Stomach (tissue), 8 donors: ENCODE measurements at regions not wholly inside any gene's neighbourhood (a gene's known extent, or its start where the extent isn't known, plus 50 kb on each side); places are given as distances from the start of the nearest gene placed in this dataset.

Experiments
- DNase-seq, 2 donors: peaks; one replicate each; pipeline versions ENCODE4 v3.0.0 to v3.0.0-alpha.2; 2013 to 2019
- H3K27ac ChIP-seq, 5 donors: fragments of 200-600 bp in 4 of 5; sonication (generic) in 4 of 5; one replicate each; pipeline ENCODE4 v1.5.1; 2013 to 2019; ENCODE audit warnings: mild to moderate bottlenecking in 1 of 5, moderate library complexity in 1 of 5
- H3K27me3 ChIP-seq, 3 donors: fragments of 200-600 bp; sonication (generic); one replicate each; pipeline ENCODE4 v1.5.1; 2017 to 2019; ENCODE audit warnings: mixed run types in 1 of 3
- H3K36me3 ChIP-seq, 4 donors: fragments of 200-600 bp; sonication (generic); 1 replicate in 3 of 4; 2 replicates in 1 of 4; pipeline ENCODE4 v1.5.1; 2016 to 2019
- H3K4me1 ChIP-seq, 4 donors: fragments of 200-600 bp; sonication (generic); one replicate each; pipeline ENCODE4 v1.5.1; 2016 to 2019
- H3K4me3 ChIP-seq, 4 donors: fragments of 200-600 bp; sonication (generic) in 3 of 4; one replicate each; pipeline ENCODE4 v1.5.1; 2016 to 2019; ENCODE audit warnings: mild to moderate bottlenecking in 1 of 4
- H3K9me3 ChIP-seq, 4 donors: fragments of 200-600 bp; sonication (generic); one replicate each; pipeline ENCODE4 v1.5.1; 2016 to 2019
- EP300 ChIP-seq: sonication (generic); formaldehyde crosslinking; IDR thresholded peaks from one replicate; pipeline ENCODE4 v1.6.1; 2017; ENCODE audit warnings: antibody characterized with exemption
- POLR2A ChIP-seq, 4 donors: fragments of 450-650 bp; IDR thresholded peaks; one replicate each; pipeline ENCODE4 v1.6.1; 2016; ENCODE audit warnings: antibody characterized with exemption in 4 of 4, control low read depth in 2 of 4, mild to moderate bottlenecking in 1 of 4, moderate library complexity in 1 of 4
- POLR2AphosphoS5 ChIP-seq, 3 donors: sonication (generic); formaldehyde crosslinking; IDR thresholded peaks; one replicate each; pipeline ENCODE4 v1.6.1; 2016; ENCODE audit warnings: antibody characterized with exemption in 3 of 3
- WGBS, 5 donors: extraction: QIAGEN DNeasy Blood & Tissue Kit in 3 of 5; methylation state at CpG; one replicate each; pipeline versions ENCODE4 v1.1.5 to v1.1.7; 2013 to 2018; 5-methylcytosine and 5-hydroxymethylcytosine counted together
- intact Hi-C: fragments of 100-400 bp; cut with DNase I; formaldehyde crosslinking; loops from one replicate; pipeline ENCODE4 v1.15.1; 2023; ENCODE audit warnings: low total_unique reads
- TF ChIP-seq, protein P1 (sequence below), 7 experiments: fragments of 450-650 bp in 4 of 7; fragments of 200-600 bp in 3 of 7; sonication (generic) in 3 of 7; IDR thresholded peaks; one replicate each; pipeline ENCODE4 v1.5.1; 2016 to 2019; ENCODE audit warnings: antibody characterized with exemption in 7 of 7, control low read depth in 2 of 7, mild to moderate bottlenecking in 1 of 7
- donor health status: healthy with polysubstance abuse.
- donor health status: Bipolar disorder and iron deficiency.
- donor health status: healthy.

DNA sequence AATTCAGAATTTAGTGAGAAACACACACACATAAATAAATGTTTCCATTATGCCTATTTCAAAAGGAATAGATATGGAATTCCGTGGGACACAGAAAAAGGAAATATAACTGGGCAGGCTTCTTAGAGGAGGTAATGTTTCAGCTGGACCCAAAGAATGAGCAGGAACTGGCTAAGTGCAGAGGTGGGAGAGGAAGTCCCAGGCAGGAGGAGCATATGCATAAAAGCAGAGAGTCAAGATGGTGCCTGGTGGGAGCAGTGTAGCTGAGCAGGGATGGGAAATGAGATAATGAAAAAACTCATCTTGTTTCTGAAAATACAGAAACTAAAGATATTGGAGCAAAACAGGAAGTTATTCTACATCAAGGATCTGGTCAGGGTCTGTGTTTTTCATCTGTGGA lies 115.2 kb upstream of the MAGI3 start:
- TF ChIP-seq POLR2A (IDR thresholded peaks at IDR 0.05) (no peak), POLR2AphosphoS5 (IDR thresholded peaks at IDR 0.05) (no peak), EP300 (no peak)
- TF ChIP-seq, protein P1, sequence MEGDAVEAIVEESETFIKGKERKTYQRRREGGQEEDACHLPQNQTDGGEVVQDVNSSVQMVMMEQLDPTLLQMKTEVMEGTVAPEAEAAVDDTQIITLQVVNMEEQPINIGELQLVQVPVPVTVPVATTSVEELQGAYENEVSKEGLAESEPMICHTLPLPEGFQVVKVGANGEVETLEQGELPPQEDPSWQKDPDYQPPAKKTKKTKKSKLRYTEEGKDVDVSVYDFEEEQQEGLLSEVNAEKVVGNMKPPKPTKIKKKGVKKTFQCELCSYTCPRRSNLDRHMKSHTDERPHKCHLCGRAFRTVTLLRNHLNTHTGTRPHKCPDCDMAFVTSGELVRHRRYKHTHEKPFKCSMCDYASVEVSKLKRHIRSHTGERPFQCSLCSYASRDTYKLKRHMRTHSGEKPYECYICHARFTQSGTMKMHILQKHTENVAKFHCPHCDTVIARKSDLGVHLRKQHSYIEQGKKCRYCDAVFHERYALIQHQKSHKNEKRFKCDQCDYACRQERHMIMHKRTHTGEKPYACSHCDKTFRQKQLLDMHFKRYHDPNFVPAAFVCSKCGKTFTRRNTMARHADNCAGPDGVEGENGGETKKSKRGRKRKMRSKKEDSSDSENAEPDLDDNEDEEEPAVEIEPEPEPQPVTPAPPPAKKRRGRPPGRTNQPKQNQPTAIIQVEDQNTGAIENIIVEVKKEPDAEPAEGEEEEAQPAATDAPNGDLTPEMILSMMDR (IDR thresholded peaks at IDR 0.05), result no peak
- no peak for DNase-seq
- 59 to 77% (median 70%) methylated on average over 1 of the region's 1 CpG for WGBS, 5 donors
- Histone ChIP-seq H3K27ac (no peak overlapping the region), H3K4me1 (peaks cover 0 to 9% (median 3%) of the 10 kb centered on the region in 4 donors), H3K36me3 (no peaks in the 10 kb centered on the region), H3K4me3 (no peak overlapping the region), H3K27me3 (no peaks in the 10 kb centered on the region), H3K9me3 (no peaks in the 10 kb centered on the region)
- intact Hi-C loops, result no loop called here

DNA sequence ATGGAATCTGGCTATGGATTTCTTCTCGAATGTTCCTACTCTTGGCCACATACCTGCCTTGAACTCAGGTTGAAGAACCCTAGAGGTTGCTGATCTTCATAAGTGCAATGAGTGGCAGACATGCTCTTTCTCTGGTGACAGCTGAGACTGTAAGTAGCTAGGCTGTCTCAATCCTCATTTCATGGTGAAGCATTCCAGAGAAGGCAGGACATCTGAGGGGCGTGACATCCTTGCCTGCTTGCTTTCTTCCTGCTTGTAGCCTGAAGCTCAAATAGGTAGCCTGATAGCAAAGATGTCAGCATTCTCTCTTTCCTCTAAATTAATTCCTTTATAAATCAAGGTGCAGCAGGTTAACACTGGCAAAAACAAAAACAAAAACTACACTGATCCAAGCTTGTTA lies 114.6 kb upstream of the MAGI3 start:
- 67 to 83% (median 77%) methylated on average over 2 of the region's 2 CpGs for WGBS, 5 donors

DNA sequence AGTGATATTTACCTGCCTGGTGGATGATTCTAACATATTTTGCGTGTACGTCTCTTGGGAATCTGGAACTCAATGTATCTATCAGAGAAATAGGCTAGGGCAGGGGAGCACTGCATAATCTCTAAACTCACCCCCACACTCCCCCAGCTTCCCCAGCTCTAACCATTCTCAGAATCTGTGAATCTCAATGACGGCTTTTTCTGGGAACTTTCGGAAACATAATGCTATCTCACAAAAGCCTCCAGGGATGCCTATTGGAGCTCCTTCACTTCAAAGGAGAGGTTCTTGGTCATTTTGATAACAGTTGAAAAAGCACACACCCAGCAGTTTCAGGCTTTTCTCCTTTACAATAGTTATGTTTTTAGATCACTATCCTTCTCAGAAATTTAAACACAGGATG lies 113.8 kb upstream of the MAGI3 start:
- Histone ChIP-seq H3K36me3 (no peaks in the 10 kb centered on the region), H3K27me3 (no peaks in the 10 kb centered on the region), H3K4me3 (no peak overlapping the region), H3K27ac (no peak overlapping the region), H3K9me3 (no peaks in the 10 kb centered on the region), H3K4me1 (peaks cover 0 to 9% (median 3%) of the 10 kb centered on the region in 4 donors)
- no peak for DNase-seq
- intact Hi-C loops, result no loop called here
- TF ChIP-seq POLR2AphosphoS5 (IDR thresholded peaks at IDR 0.05), result no peak
- no peak for TF ChIP-seq EP300
- TF ChIP-seq, protein P1 (IDR thresholded peaks at IDR 0.05), result no peak
- no peak for TF ChIP-seq POLR2A (IDR thresholded peaks at IDR 0.05)
- 73 to 92% (median 86%) methylated on average over 4 of the region's 4 CpGs for WGBS, 5 donors

More for the DNA sequence above, 114.6 kb upstream of the MAGI3 start:
- intact Hi-C loops, result no loop called here
- Histone ChIP-seq H3K27ac (no peak overlapping the region), H3K27me3 (no peaks in the 10 kb centered on the region), H3K36me3 (no peaks in the 10 kb centered on the region), H3K4me3 (no peak overlapping the region), H3K9me3 (no peaks in the 10 kb centered on the region), H3K4me1 (peaks cover 0 to 9% (median 3%) of the 10 kb centered on the region in 4 donors)
- TF ChIP-seq POLR2A (IDR thresholded peaks at IDR 0.05), result no peak
- TF ChIP-seq, protein P1 (IDR thresholded peaks at IDR 0.05), result no peak
- no peak for TF ChIP-seq POLR2AphosphoS5 (IDR thresholded peaks at IDR 0.05)
- TF ChIP-seq EP300, result no peak
- DNase-seq, result no peak

DNA sequence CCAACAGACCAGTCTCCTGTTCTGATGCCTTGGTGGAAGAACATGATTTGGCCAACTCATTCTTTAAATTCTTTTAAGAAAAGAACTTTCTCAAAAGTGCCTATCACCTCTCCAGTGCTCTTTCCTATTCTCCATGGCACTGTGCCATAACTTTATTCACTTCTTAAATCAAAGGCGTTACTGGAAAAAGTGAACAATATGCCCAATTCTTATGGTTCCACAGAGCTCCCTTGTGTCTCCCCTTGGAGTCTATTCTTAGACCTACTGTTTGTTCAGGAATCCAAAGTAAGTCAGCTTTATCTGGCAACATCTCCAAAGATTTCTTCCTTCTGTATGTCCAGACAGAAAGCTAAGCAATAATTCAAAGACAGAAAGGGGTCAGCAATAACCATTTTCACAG lies 111.9 kb upstream of the MAGI3 start:
- WGBS, 5 donors, result 36 to 67% (median 64%) methylated on average over 1 of the region's 1 CpG
- DNase-seq, result no peak
- TF ChIP-seq POLR2A (IDR thresholded peaks at IDR 0.05) (no peak), EP300 (no peak), POLR2AphosphoS5 (IDR thresholded peaks at IDR 0.05) (no peak)
- TF ChIP-seq, protein P1 (IDR thresholded peaks at IDR 0.05), result no peak
- H3K27me3 ChIP-seq, result no peaks in the 10 kb centered on the region
- no peaks in the 10 kb centered on the region for H3K36me3 ChIP-seq
- peaks cover 0 to 9% (median 3%) of the 10 kb centered on the region in 4 donors for H3K4me1 ChIP-seq
- H3K27ac ChIP-seq, result no peak overlapping the region
- H3K4me3 ChIP-seq, result no peak overlapping the region
- intact Hi-C loops, result no loop called here
- H3K9me3 ChIP-seq, result no peaks in the 10 kb centered on the region
